Ishikawa (cell line): ENCODE measurements at regions not wholly inside any gene's neighbourhood (a gene's known extent, or its start where the extent isn't known, plus 50 kb on each side); places are given as distances from the start of the nearest gene placed in this dataset.

Experiments
- CEBPB ChIP-seq: IDR thresholded peaks from 2 replicates; pipeline ENCODE4 v1.6.1; 2012
- CREB1 ChIP-seq: IDR thresholded peaks from 2 replicates; pipeline ENCODE4 v1.6.1; 2012; ENCODE audit warnings: low read depth
- EGR1 ChIP-seq: IDR thresholded peaks from 2 replicates; pipeline ENCODE4 v1.6.1; 2012
- EP300 ChIP-seq: IDR thresholded peaks from 2 replicates; pipeline ENCODE4 v1.6.1; 2012; ENCODE audit warnings: borderline replicate concordance
- FOXM1 ChIP-seq: IDR thresholded peaks from 2 replicates; pipeline ENCODE4 v1.6.1; 2012; ENCODE audit warnings: low read depth, borderline replicate concordance
- MAX ChIP-seq: IDR thresholded peaks from 2 replicates; pipeline ENCODE4 v1.6.1; 2012
- NFIC ChIP-seq: IDR thresholded peaks from 2 replicates; pipeline ENCODE4 v1.6.1; 2012
- RAD21 ChIP-seq: IDR thresholded peaks from 2 replicates; pipeline ENCODE4 v1.6.1; 2012; ENCODE audit warnings: low read depth
- REST ChIP-seq: IDR thresholded peaks from 2 replicates; pipeline ENCODE4 v1.6.1; 2012; ENCODE audit warnings: low read depth, mild to moderate bottlenecking
- TAF1 ChIP-seq: IDR thresholded peaks from 2 replicates; pipeline ENCODE4 v1.6.1; 2012; ENCODE audit warnings: low read depth, mild to moderate bottlenecking
- TCF12 ChIP-seq: IDR thresholded peaks from 2 replicates; pipeline ENCODE4 v1.6.1; 2012; ENCODE audit warnings: low read depth
- TEAD4 ChIP-seq: IDR thresholded peaks from 2 replicates; pipeline ENCODE4 v1.6.1; 2012
- USF1 ChIP-seq: IDR thresholded peaks from 2 replicates; pipeline ENCODE4 v1.6.1; 2012
- YY1 ChIP-seq: IDR thresholded peaks from 2 replicates; pipeline ENCODE4 v1.6.1; 2012; ENCODE audit warnings: low read depth
- ZBTB7A ChIP-seq: IDR thresholded peaks from 2 replicates; pipeline ENCODE4 v1.6.1; 2012; ENCODE audit warnings: low read depth

- TF ChIP-seq TCF12 (no peak), USF1 (no peak), REST (no peak), CEBPB (no peak), RAD21 (no peak), EGR1 (no peak), NFIC (no peak), ZBTB7A (no peak), MAX (no peak), YY1 (no peak), FOXM1 (no peak), CREB1 (no peak), EP300 (no peak), TEAD4 (no peak), TAF1 (no peak)
Measured at GRCh38 chr15:39318231-39318630, 262.6 kb upstream of the THBS1 start.

- no peak for TF ChIP-seq RAD21
- no peak for TF ChIP-seq CREB1
- TF ChIP-seq USF1, result no peak
- TF ChIP-seq NFIC, result no peak
- TF ChIP-seq TEAD4, result no peak
- no peak for TF ChIP-seq MAX
- no peak for TF ChIP-seq EP300
- TF ChIP-seq YY1, result no peak
- TF ChIP-seq FOXM1, result no peak
- no peak for TF ChIP-seq TAF1
- TF ChIP-seq ZBTB7A, result no peak
- TF ChIP-seq CEBPB, result no peak
- no peak for TF ChIP-seq REST
- TF ChIP-seq TCF12, result no peak
- no peak for TF ChIP-seq EGR1
Measured at GRCh38 chr15:39320355-39320754, 260.5 kb upstream of the THBS1 start.

GRCh38 chr15:39320886-39321285 lies 260.0 kb upstream of the THBS1 start:
- TF ChIP-seq RAD21 (no peak), EP300 (no peak), YY1 (no peak), REST (no peak), MAX (no peak), TCF12 (no peak), TEAD4 (no peak), CEBPB (no peak)

GRCh38 chr15:39321977-39322376 lies 258.9 kb upstream of the THBS1 start:
- TF ChIP-seq YY1, result no peak
- TF ChIP-seq ZBTB7A, result no peak

GRCh38 chr15:39323157-39323556 lies 257.7 kb upstream of the THBS1 start:
- TF ChIP-seq FOXM1, result no peak
- TF ChIP-seq ZBTB7A, result no peak
- no peak for TF ChIP-seq EP300
- no peak for TF ChIP-seq RAD21
- TF ChIP-seq MAX, result no peak
- no peak for TF ChIP-seq TAF1
- no peak for TF ChIP-seq CREB1
- TF ChIP-seq USF1, result no peak
